Fibroblast of pulmonary artery (primary cell): ENCODE measurements at regions not wholly inside any gene's neighbourhood (a gene's known extent, or its start where the extent isn't known, plus 50 kb on each side); places are given as distances from the start of the nearest gene placed in this dataset.

Experiments used
- DNase-seq: peaks from one replicate; pipeline ENCODE4 v3.0.0-alpha.2; 2010; ENCODE audit warnings: low read depth
- H3K4me3 ChIP-seq: replicated peaks from 2 replicates; pipeline ENCODE4 v1.5.1; 2011; ENCODE audit warnings: low read depth, mild to moderate bottlenecking, control low read depth, low read length, moderate library complexity
- CTCF ChIP-seq: IDR thresholded peaks from 2 replicates; pipeline ENCODE4 v1.5.1; 2011; ENCODE audit warnings: mild to moderate bottlenecking, control low read depth, low read length, inconsistent platforms; ENCODE audit errors: missing control alignments

- H3K4me3 ChIP-seq, result no peak overlapping the region
- DNase-seq, result no peak
- no peak for TF ChIP-seq CTCF
These were observed 55.9 kb upstream of the ATP8A1 start for GRCh38 chr4:42712854-42713253.

- TF ChIP-seq CTCF, result no peak
- DNase-seq, result no peak
- no peak overlapping the region for H3K4me3 ChIP-seq
These were observed 54.6 kb upstream of the ATP8A1 start for GRCh38 chr4:42711496-42711895.

- no peak for DNase-seq
- no peak overlapping the region for H3K4me3 ChIP-seq
- TF ChIP-seq CTCF, result no peak
These were observed 53.9 kb upstream of the ATP8A1 start for GRCh38 chr4:42710761-42711160.

- H3K4me3 ChIP-seq, result no peak overlapping the region
- no peak for DNase-seq
- no peak for TF ChIP-seq CTCF
These were observed 53.4 kb upstream of the ATP8A1 start for GRCh38 chr4:42710329-42710728.

DNA sequence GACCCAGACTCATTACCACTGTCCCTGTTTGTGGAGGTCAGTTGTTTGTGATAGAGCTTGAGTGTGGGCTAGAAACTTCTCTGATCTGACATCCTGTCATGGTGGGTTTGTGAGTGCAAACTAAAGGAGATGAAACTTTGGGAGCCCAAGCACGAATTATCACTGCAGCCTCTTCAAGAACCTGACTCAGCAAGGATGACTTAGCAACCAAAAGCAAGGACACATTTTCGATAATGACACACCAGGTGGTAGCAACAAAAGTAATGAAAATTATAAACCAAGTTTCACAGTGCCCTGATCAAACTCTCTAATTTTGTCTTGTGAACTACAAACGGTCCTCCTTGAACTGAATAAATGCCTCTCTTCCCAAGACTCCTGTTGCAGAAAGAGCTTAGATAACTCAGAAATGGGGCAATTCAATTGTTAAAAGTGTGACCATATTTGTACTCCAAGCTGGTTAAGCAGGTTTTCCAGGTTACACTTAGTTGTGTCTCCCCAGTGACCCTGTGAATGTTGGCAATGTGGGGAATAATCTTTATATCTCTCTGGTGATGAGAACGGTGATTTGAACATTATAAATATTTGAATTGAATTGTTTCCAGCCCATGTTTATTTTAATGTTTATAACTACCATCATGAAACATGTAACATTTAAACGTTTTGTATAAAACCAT lies 52.6 kb upstream of the ATP8A1 start:
- no peak for TF ChIP-seq CTCF
- DNase-seq, result no peak
- H3K4me3 ChIP-seq, result no peak overlapping the region

- no peak overlapping the region for H3K4me3 ChIP-seq
- no peak for TF ChIP-seq CTCF
- no peak for DNase-seq
These were observed 51.7 kb upstream of the ATP8A1 start for GRCh38 chr4:42708625-42709024.
